K562 (cell line): ENCODE measurements at regions not wholly inside any gene's neighbourhood (a gene's known extent, or its start where the extent isn't known, plus 50 kb on each side); places are given as distances from the start of the nearest gene placed in this dataset.

Experiments used
- ATAC-seq: fragments of 200-7000 bp; cut with Tn5 transposase; 3 replicates; pipeline ENCODE4 v1.9.1; 2020; ENCODE audit warnings: moderate library complexity
- BruUV-seq: library from RNA; stranded (reverse); fragments of 400-500 nt; replicated peaks from 2 replicates; lab custom pipeline; 2021; lab: Mats Ljungman, UMichigan
- CTCF ChIA-PET: fragments of 300-600 bp; formaldehyde crosslinking; extraction: SDS; loops from one replicate; lab custom pipeline; 2021; ENCODE audit warnings: low intra/inter-chr PET ratio; lab: Yijun Ruan, JAX
- POLR2A ChIA-PET: fragments of 300-600, 350-650 bp; sonication (Branson Sonifier 250); formaldehyde crosslinking; extraction: SDS; loops from one replicate; lab custom pipeline; 2021; ENCODE audit warnings: antibody characterized with exemption, inconsistent platforms; lab: Yijun Ruan, JAX
- DNase-seq, 4 experiments: peaks; one replicate each; pipeline versions ENCODE4 v3.0.0 to v3.0.0-alpha.2; 2011 to 2018; ENCODE audit warnings: low spot score in 3 of 4, mixed read lengths in 3 of 4; ENCODE audit errors: extremely low read depth in 1 of 4
- FAIRE-seq: peaks from 2 replicates; lab custom pipeline; 2011; peaks lifted over from hg19 to GRCh38; lab: Jason Lieb, UNC
- H2AFZ ChIP-seq: 2 replicates; pipeline ENCODE4 v1.6.0; 2011; ENCODE audit warnings: low read depth, low read length, control low read depth, inconsistent platforms
- H3K27ac ChIP-seq: fragments of 200-600 bp; 3 replicates; pipeline ENCODE4 v1.8.0; 2011; ENCODE audit warnings: low read depth, mild to moderate bottlenecking, control low read depth, inconsistent platforms, low read length, moderate library complexity, mixed read lengths; ENCODE audit errors: extremely low read depth
- H3K27me3 ChIP-seq, 2 experiments: fragments of 300-600 bp in 1 of 2; 2 replicates in 1 of 2; 3 replicates in 1 of 2; pipeline versions ENCODE4 v1.6.0 to v1.8.0; 2011; ENCODE audit warnings: inconsistent platforms in 2 of 2, low read length in 2 of 2, mild to moderate bottlenecking in 1 of 2, mixed read lengths in 1 of 2, moderate library complexity in 1 of 2; ENCODE audit not compliant: control insufficient read depth in 2 of 2, insufficient read depth in 2 of 2
- H3K36me3 ChIP-seq: fragments of 300-600 bp; 3 replicates; pipeline ENCODE4 v1.8.0; 2011; ENCODE audit warnings: mild to moderate bottlenecking, low read length, inconsistent platforms; ENCODE audit not compliant: control insufficient read depth, insufficient read depth
- H3K4me1 ChIP-seq, 2 experiments: fragments of 200-600 bp in 1 of 2; replicated peaks in 1 of 2; 2 replicates in 1 of 2; 3 replicates in 1 of 2; pipeline versions ENCODE4 v1.5.1 to v1.8.0; 2011; ENCODE audit warnings: inconsistent platforms in 2 of 2, low read length in 2 of 2, mild to moderate bottlenecking in 1 of 2, mixed read lengths in 1 of 2, moderate library complexity in 1 of 2; ENCODE audit not compliant: control insufficient read depth in 2 of 2, insufficient read depth in 2 of 2
- H3K4me2 ChIP-seq: 2 replicates; pipeline ENCODE4 v1.6.1; 2011; ENCODE audit warnings: low read length, control low read depth, inconsistent platforms, mixed read lengths; ENCODE audit not compliant: insufficient read depth
- H3K4me3 ChIP-seq: fragments of 200-600 bp; sonication (generic), shearing (Covaris generic); 2 replicates; pipeline ENCODE4 v1.5.1; 2016; ENCODE audit warnings: control low read depth, inconsistent platforms
- H3K79me2 ChIP-seq: fragments of 200-600 bp; 3 replicates; pipeline ENCODE4 v1.8.0; 2011; ENCODE audit warnings: low read length, inconsistent platforms; ENCODE audit not compliant: control insufficient read depth, insufficient read depth
- H3K9ac ChIP-seq, 2 experiments: 2 replicates each; pipeline versions ENCODE4 v1.6.0 to v1.6.1; 2011; ENCODE audit warnings: low read depth in 2 of 2, low read length in 2 of 2, control low read depth in 1 of 2, inconsistent platforms in 1 of 2, mild to moderate bottlenecking in 1 of 2, mixed read lengths in 1 of 2; ENCODE audit not compliant: insufficient read depth in 1 of 2
- H3K9me1 ChIP-seq: one replicate; pipeline ENCODE4 v1.6.0; 2011; ENCODE audit warnings: inconsistent platforms, mild to moderate bottlenecking, low read length, moderate library complexity; ENCODE audit not compliant: control insufficient read depth, insufficient read depth
- H3K9me3 ChIP-seq: replicated peaks from 2 replicates; pipeline ENCODE4 v1.5.1; 2011; ENCODE audit warnings: low read depth, low read length, inconsistent platforms; ENCODE audit not compliant: control insufficient read depth, insufficient read depth
- H4K20me1 ChIP-seq: replicated peaks from 2 replicates; pipeline ENCODE4 v1.6.1; 2011; ENCODE audit warnings: low read length, inconsistent platforms, mixed read lengths; ENCODE audit not compliant: control insufficient read depth, insufficient read depth
- ARID4B ChIP-seq: sonication (generic); formaldehyde crosslinking; IDR thresholded peaks from 2 replicates; pipeline ENCODE4 v1.8.0; 2022; ENCODE audit warnings: mild to moderate bottlenecking, missing genetic modification reagents
- ATF6 ChIP-seq: sonication (generic); formaldehyde crosslinking; IDR thresholded peaks from 2 replicates; pipeline ENCODE4 v1.4.0; 2020; ENCODE audit warnings: mild to moderate bottlenecking, missing genetic modification reagents
- BRF1 ChIP-seq: IDR thresholded peaks from 3 replicates; pipeline ENCODE4 v1.6.1; 2011; ENCODE audit warnings: borderline replicate concordance, mild to moderate bottlenecking; ENCODE audit not compliant: insufficient read length; ENCODE audit errors: extremely low read depth
- DACH1 ChIP-seq: fragments of 450-650 bp; IDR thresholded peaks from 2 replicates; pipeline ENCODE4 v1.6.1; 2018; ENCODE audit not compliant: partially characterized antibody
- HDAC1 ChIP-seq, 2 experiments: fragments of 450-650 bp; IDR thresholded peaks; 2 replicates each; pipeline ENCODE4 v1.6.1; 2016 to 2017; ENCODE audit warnings: inconsistent platforms in 1 of 2, mild to moderate bottlenecking in 1 of 2, moderate library complexity in 1 of 2
- NFIC ChIP-seq: fragments of 450-650 bp; IDR thresholded peaks from 2 replicates; pipeline ENCODE4 v1.6.1; 2017; ENCODE audit warnings: mild to moderate bottlenecking, inconsistent platforms
- PCBP1 ChIP-seq: fragments of 200-400 bp; formaldehyde crosslinking; IDR thresholded peaks from 2 replicates; pipeline ENCODE4 v1.6.1; 2018; ENCODE audit warnings: mild to moderate bottlenecking, low read depth, low read length; ENCODE audit not compliant: poor library complexity, severe bottlenecking
- RNF219 ChIP-seq: fragments of 250-450 bp; sonication (Bioruptor Pico); IDR thresholded peaks from 2 replicates; pipeline ENCODE4 v1.5.0; 2022; ENCODE audit warnings: mild to moderate bottlenecking
- TARDBP ChIP-seq: fragments of 450-650 bp; IDR thresholded peaks from 2 replicates; pipeline ENCODE4 v1.6.1; 2016
- ZNF699 ChIP-seq: fragments of 250-450 bp; sonication (Bioruptor Pico); IDR thresholded peaks from 2 replicates; pipeline ENCODE4 v1.8.0; 2021; ENCODE audit warnings: mild to moderate bottlenecking, moderate library complexity; ENCODE audit not compliant: insufficient replicate concordance
- WGBS: fragments of 100-300 bp; shearing (Covaris generic); methylation state at CpG from one replicate; pipeline ENCODE4 v1.1.6; 2016; ENCODE audit warnings: low coverage, mixed read lengths; ENCODE audit not compliant: insufficient coverage; ENCODE audit errors: missing lambda C conversion rate; 5-methylcytosine and 5-hydroxymethylcytosine counted together
- in situ Hi-C: fragments of 300-500 bp; cut with MboI; formaldehyde crosslinking; loops from 4 replicates; pipeline ENCODE4 v1.15.0; 2018; ENCODE audit warnings: inconsistent platforms, mixed read lengths
- intact Hi-C: fragments of 100-400 bp; cut with micrococcal nuclease; formaldehyde crosslinking; loops from 2 replicates; pipeline ENCODE4 v1.14.2; 2022
- TF ChIP-seq, protein P1 (sequence below), 2 experiments: fragments of 250-450 bp in 1 of 2; fragments of 450-650 bp in 1 of 2; sonication (Bioruptor Pico) in 1 of 2; IDR thresholded peaks; 2 replicates each; pipeline versions ENCODE4 v1.6.1 to v1.8.0; 2016 to 2021; ENCODE audit warnings: mild to moderate bottlenecking in 2 of 2, moderate library complexity in 2 of 2, missing compliant biosample characterization in 1 of 2, missing genetic modification characterization in 1 of 2
- TF ChIP-seq, protein P2 (sequence below): fragments of 450-650 bp; formaldehyde crosslinking; IDR thresholded peaks from 2 replicates; pipeline ENCODE4 v1.4.0; 2020; ENCODE audit warnings: mild to moderate bottlenecking, moderate library complexity

GRCh38 chr10:20474064-20474463, 423.0 kb downstream of the NEBL start:
- in situ Hi-C loops = no loop called here
- no peaks in the 10 kb centered on the region for H3K4me1 ChIP-seq
- no peaks in the 10 kb centered on the region for H3K9me1 ChIP-seq
- no peak overlapping the region for H3K4me3 ChIP-seq
- no peak for FAIRE-seq
- CTCF ChIA-PET = no interaction called here
- no peaks in the 10 kb centered on the region for H3K36me3 ChIP-seq
- no TSS peak for BruUV-seq
- no peaks in the 10 kb centered on the region for H3K79me2 ChIP-seq
- no peak overlapping the region for H3K27ac ChIP-seq
- WGBS = 0% methylated on average over 2 of the region's 2 CpGs
- H3K27me3 ChIP-seq = no peaks in the 10 kb centered on the region
- no peak overlapping the region for H3K9ac ChIP-seq
- no peak overlapping the region for H3K4me2 ChIP-seq
- H3K9me3 ChIP-seq = no peaks in the 10 kb centered on the region
- no peak for ATAC-seq
- intact Hi-C loops = no loop called here
- H4K20me1 ChIP-seq = no peaks in the 10 kb centered on the region
- POLR2A ChIA-PET = no interaction called here
- H2AFZ ChIP-seq = no peak overlapping the region
- DNase-seq = no peak
- TF ChIP-seq, protein P1, sequence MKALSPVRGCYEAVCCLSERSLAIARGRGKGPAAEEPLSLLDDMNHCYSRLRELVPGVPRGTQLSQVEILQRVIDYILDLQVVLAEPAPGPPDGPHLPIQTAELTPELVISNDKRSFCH (CRISPR knock-in tag; IDR thresholded peaks at IDR 0.05) = no peak
- TF ChIP-seq, protein P1 (tag; IDR thresholded peaks at IDR 0.05) = no peak
- TF ChIP-seq HDAC1 (IDR thresholded peaks at IDR 0.05) = no peak
- TF ChIP-seq PCBP1 = no peak
- TF ChIP-seq RNF219 (CRISPR knock-in tag) = no peak
- no peak for TF ChIP-seq TARDBP
- TF ChIP-seq ZNF699 (CRISPR knock-in tag) = no peak
- no peak for TF ChIP-seq DACH1
- no peak for TF ChIP-seq BRF1
- TF ChIP-seq NFIC = no peak
- no peak for TF ChIP-seq ARID4B (CRISPR knock-in tag)
- TF ChIP-seq ATF6 = no peak
- TF ChIP-seq, protein P2, sequence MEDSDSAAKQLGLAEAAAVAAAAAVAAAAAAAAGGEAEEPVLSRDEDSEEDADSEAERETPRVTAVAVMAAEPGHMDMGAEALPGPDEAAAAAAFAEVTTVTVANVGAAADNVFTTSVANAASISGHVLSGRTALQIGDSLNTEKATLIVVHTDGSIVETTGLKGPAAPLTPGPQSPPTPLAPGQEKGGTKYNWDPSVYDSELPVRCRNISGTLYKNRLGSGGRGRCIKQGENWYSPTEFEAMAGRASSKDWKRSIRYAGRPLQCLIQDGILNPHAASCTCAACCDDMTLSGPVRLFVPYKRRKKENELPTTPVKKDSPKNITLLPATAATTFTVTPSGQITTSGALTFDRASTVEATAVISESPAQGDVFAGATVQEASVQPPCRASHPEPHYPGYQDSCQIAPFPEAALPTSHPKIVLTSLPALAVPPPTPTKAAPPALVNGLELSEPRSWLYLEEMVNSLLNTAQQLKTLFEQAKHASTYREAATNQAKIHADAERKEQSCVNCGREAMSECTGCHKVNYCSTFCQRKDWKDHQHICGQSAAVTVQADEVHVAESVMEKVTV (CRISPR knock-in tag) = no peak
